HG03175 (cell line): ENCODE measurements at regions not wholly inside any gene's neighbourhood (a gene's known extent, or its start where the extent isn't known, plus 50 kb on each side); places are given as distances from the start of the nearest gene placed in this dataset.

Experiments
- ATAC-seq: cut with Tn5 transposase; IDR thresholded peaks from one replicate; pipeline ENCODE4 v1.9.1; 2021; ENCODE audit warnings: mild to moderate bottlenecking, moderate library complexity; ENCODE audit not compliant: unreplicated experiment

GRCh38 chr1:185646202-185646683 lies 87.9 kb upstream of the HMCN1 start:
- no peak for ATAC-seq

GRCh38 chr1:185645686-185646085 lies 88.5 kb upstream of the HMCN1 start:
- no peak for ATAC-seq

DNA sequence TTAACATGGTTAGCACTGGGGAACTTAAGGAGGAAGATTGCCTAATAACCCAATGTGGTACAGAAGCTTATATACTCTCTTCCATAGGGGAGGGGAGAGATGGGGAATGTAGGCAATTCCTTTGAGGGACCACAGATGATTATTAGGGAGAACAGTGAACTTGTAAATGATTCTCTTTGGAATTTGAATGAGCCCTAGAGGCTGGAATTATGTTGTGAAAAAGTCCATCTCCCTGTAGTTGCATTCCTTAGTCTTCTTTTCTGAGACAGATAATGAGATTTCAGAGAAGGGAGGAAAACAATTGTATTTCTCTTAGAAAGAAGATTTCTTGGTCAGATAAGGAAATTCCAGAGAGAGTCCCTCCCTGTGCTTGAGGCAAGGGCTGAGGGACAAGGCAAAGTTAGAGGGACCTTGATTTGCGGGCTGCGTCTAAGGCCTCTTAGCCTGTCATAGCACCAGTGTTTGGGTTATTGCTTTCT lies 89.0 kb upstream of the HMCN1 start:
- no peak for ATAC-seq

DNA sequence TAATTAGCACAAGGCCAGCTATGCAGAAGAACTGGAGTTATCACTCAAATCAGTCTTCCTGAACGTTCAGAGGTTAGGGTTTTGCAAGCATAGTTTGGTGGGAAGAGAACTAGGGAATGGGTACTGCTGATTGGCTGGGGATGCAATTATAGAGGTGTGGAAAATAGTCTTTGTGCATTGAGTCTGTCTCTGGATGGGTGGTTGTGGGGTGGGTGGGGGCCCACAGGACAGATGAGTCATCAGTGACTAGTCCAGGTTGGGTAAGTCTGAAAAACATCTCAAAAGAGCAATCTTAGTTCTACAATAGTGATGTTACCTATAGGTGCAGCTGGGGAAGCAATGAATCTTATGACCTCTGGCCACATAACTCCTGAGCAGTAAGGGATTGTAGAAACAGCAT lies 89.7 kb upstream of the HMCN1 start:
- no peak for ATAC-seq

DNA sequence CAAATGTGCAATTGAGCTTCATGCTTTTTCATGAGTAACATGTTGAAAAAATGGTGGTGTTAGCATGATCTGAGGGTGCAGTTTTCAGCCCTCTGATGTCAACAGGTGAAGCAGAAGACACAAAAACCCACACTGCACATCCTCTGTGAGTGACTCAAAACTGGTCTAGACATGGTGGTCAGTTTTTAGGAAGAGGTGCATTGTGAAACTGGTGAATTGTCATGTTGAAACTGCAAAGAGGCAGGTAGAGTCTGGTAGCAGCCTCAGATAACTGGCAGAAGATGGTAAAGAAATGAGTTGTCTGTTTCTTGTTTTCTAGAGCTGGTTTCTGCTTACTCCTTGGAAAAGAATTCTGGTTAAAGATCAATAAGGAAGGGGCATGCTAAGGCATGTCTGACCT lies 97.3 kb upstream of the HMCN1 start:
- ATAC-seq: peak; percentile 100

DNA sequence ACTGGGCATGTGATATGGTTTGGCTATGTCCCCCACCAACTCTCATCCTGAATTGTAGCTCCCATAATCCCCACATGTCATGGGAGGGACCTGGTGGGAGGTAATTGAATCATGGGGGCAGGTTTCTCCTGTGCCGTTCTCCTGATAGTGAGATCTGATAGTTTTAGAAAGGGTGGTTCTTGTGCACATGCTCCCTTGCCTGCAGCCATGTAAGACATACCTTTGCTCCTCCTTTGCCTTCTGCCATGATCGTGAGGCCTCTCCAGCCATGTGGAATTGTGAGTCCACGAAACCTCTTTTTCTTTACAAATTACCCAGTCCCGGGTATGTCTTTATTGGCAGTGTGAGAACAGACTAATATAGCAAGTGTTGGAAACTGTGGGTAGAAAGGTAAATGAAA lies 99.5 kb upstream of the HMCN1 start:
- no peak for ATAC-seq

DNA sequence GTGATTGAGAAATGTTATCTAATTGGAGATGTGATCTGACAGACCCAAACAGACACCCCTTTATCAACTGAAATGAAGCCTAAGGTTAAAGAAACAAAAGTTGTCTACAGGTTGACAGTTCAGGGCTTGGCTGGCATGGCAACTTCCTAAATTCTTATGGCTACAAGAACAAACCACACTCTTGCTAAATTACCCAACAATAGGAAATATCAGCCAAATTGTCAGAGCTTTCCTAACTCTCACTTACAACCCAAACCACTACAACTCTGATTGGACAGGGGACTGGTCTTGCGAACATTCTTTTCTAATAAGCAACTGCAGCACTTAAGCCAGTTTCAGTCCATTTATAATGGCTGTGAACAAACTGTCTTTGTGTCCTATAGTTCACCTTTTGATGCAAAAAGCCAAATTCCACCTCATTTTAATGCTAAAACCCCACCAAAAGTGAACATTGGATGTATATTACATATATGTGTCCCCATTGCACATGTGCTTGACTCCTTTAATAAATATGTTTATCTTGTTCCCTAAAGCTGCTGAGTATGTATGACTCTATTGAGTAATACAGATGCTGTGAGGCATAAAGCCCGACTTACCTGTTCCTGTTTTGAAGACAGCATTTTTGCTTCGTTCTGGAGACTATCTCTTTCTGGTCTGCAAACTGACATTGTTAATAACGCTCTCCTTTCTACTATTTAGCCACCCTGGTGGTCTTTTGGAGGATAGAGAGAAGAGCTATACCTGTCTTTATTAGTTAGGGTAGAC lies 101.3 kb upstream of the HMCN1 start:
- ATAC-seq: no peak

DNA sequence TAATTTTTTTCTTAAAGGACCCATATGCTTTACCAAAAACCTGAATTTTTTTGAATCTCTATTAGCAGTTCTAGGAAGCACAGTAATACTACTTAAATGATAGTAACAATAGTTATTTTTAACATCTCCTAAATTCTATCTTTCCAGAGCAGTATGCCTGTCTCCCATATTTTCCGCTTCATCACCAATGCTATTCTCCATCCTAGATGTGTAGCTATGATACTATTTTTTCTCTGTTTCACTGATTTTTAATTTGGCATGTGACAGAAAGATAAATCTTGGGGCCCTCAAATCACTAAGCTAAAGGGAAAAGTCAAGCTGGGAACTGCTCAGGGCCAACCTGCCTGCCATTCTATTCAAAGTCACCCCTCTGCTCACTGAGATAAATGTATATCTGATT lies 102.3 kb upstream of the HMCN1 start:
- ATAC-seq: no peak

GRCh38 chr1:185627761-185628501 lies 106.3 kb upstream of the HMCN1 start:
- ATAC-seq: no peak

- ATAC-seq: no peak
Measured at GRCh38 chr1:185627171-185627570, 107.0 kb upstream of the HMCN1 start.

- ATAC-seq: no peak
Measured at GRCh38 chr1:185626344-185626743, 107.8 kb upstream of the HMCN1 start.

DNA sequence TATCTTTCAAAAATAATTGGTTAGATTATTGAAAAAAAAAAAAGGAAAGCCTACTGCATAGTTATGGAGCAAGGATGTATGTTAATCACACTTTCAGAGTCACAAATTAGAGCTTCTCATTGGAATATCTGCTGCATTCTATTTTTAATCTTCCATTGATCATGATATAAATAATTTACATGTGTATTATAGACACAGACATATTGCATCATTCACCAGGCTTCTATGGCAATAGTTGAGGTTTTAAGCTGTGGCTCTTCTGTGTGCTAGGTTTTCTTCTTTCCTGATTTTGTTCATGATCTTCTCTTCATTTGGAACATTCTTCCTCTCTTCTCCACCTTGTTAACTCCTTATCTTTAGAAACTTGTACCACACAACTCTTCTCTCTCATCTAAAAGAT lies 123.2 kb upstream of the HMCN1 start:
- no peak for ATAC-seq

GRCh38 chr1:185608177-185608576 lies 126.0 kb upstream of the HMCN1 start:
- peak; percentile 70 for ATAC-seq

GRCh38 chr1:185603158-185603557 lies 131.0 kb upstream of the HMCN1 start:
- peak; percentile 61 for ATAC-seq

- ATAC-seq: peak; percentile 64
Measured at GRCh38 chr1:185601189-185601588, 133.0 kb upstream of the HMCN1 start.

- no peak for ATAC-seq
Measured at GRCh38 chr1:185600641-185601040, 133.6 kb upstream of the HMCN1 start.

DNA sequence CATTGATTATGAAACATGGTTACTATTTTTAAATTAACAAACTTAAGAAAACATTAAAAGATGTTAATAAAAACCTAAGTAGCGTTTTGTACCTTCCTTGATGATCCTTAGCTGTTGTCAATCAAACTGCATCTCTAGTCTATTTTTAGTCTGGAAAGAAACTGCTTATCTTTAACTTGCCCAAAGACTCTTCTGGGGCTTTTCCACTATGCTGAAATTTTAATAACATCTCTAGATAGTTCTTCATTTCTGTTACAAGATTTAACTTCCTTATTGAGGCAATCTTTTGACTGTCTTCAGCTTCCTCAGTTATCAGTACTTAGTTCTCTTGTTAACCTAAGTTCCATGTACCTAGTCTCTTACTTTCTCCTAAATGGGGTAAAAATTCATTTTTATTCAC lies 135.9 kb upstream of the HMCN1 start:
- ATAC-seq: no peak

DNA sequence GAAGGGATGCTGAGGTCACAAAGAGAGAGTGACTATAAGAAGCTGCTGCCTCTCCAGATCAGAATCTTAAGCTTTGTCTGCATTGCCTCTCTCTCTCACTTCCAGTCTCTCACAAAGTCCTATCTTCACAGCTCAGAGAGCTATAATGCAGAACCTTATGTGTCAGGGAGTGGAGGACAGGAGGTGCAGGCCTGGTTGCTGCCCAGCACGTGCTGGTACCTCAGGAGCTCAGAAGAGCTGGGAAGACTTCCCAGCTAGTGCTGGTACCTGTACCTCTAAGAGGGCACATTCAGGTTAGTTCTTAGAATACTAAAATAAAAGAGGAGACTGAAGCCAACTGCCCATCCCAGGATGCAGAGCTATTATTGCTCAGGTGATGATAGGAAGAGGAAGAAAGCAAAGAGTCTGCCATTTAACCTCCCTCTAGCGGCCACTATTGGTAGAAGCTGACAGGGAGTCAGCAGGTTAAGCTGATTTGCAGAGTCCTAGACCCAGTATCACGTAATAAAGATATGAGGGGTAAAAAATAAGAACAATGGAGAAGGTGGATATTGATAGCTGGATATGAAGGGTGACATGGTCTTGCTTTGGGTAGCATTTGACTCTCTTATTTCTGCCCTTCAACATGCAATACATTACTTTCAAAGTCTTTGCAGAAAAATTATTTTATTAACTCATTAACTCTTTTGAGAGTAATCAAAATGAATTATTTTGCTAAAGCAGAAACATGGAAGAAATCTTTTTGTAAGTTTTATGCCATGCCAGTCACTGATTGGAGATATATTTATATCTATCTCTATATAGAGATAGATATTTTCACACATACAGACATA lies 138.1 kb upstream of the HMCN1 start:
- ATAC-seq: peak; percentile 85

DNA sequence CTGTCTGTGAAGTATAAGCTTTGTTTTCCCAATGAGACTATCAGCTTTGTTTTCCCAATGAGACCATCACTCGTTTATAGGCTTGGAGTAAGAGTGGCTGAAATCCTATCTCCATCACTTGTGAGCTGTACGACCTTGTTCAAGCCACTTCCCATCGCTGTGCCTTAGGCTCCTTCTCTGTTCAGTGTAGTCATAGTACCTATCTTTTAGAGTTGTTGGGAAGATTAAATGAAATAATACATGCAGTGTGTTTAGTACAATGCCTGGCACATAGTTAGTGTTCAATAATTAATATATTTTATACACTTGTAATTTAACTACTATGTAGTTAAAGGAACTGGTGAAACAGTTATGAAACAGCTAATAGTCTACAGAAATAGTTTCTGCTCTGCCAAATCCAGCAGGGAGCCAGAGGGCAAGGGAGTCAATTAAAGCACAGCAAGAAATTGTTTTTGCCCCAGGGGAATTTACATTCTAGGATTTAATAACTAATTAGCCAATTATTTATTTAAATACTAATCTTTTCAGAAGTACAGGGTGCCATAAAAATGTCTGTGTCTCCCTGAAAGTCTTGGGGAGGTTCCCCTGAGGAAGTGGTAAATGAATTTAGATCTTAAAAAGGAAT lies 139.3 kb upstream of the HMCN1 start:
- no peak for ATAC-seq

DNA sequence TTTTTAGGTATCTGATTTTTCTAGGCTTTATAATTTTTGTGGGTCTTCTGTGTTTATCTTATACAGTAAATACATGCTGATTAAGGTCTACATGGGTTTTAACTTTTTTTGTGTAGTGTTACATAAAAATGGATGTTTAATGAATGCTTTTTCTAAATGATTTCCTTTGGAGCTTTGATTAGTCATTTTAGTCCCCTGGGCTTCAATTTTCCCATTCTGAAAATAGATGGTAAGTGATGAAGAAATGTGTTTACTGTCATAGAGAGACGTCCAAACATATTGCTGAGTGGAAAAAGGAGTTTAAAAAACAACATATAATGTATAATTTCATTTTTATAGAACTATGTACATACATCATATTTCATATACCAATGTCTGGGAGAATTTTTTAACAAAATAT lies 140.9 kb upstream of the HMCN1 start:
- ATAC-seq: no peak

DNA sequence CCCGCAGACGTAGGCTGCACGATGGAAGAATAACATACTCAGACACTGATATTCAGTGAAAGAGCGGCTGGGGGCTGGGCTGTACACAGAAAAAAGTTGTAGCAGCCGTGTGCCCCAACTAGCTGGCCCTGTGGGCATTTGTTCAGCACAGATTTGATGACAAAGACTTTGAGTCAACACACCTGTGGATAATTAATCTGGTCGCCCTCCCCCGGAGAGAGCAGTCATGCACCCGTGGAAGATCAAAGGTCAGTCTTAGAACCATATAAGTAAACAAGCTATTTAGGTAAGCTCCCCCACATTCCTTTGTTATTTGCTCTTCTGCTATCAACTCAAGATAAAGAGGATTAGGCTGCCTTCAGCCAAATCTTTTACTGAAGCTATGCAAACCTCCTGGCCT lies 148.4 kb upstream of the HMCN1 start:
- no peak for ATAC-seq
